ENCODE measurements at regions not wholly inside any gene's neighbourhood (a gene's known extent, or its start where the extent isn't known, plus 50 kb on each side); places are given as distances from the start of the nearest gene placed in this dataset.

GRCh38 chr15:98203872-98204660 is 243.6 kb downstream of the ARRDC4 start:
- DNase-seq, result no peak

- DNase-seq, result no peak
Measured at GRCh38 chr15:98207928-98208327, 247.4 kb downstream of the ARRDC4 start.

- no peak for DNase-seq
Measured at GRCh38 chr15:98213346-98213979, 253.0 kb downstream of the ARRDC4 start.

GRCh38 chr15:98216166-98216565 is 255.7 kb downstream of the ARRDC4 start:
- DNase-seq, result no peak

- DNase-seq, result no peak
Measured at GRCh38 chr15:98217356-98217755, 256.9 kb downstream of the ARRDC4 start.

- no peak for DNase-seq
Measured at GRCh38 chr15:98221144-98221543, 260.6 kb downstream of the ARRDC4 start.

- DNase-seq, result no peak
Measured at GRCh38 chr15:98221577-98221976, 261.1 kb downstream of the ARRDC4 start.

- no peak for DNase-seq
Measured at GRCh38 chr15:98226149-98226548, 265.6 kb downstream of the ARRDC4 start.

GRCh38 chr15:98226578-98226977 is 266.1 kb downstream of the ARRDC4 start:
- DNase-seq, result no peak

GRCh38 chr15:98228846-98229245 is 268.3 kb downstream of the ARRDC4 start:
- no peak for DNase-seq

- DNase-seq, result no peak
Measured at GRCh38 chr15:98230975-98231374, 270.5 kb downstream of the ARRDC4 start.

GRCh38 chr15:98231696-98232440 is 271.4 kb downstream of the ARRDC4 start:
- no peak for DNase-seq

- no peak for DNase-seq
Measured at GRCh38 chr15:98232761-98233160, 272.3 kb downstream of the ARRDC4 start.

GRCh38 chr15:98233873-98234272 is 273.4 kb downstream of the ARRDC4 start:
- DNase-seq, result no peak

- no peak for DNase-seq
Measured at GRCh38 chr15:98240303-98240702, 279.8 kb downstream of the ARRDC4 start.

GRCh38 chr15:98241032-98241554 is 280.6 kb downstream of the ARRDC4 start:
- no peak for DNase-seq

- DNase-seq, result no peak
Measured at GRCh38 chr15:98257290-98257689, 296.8 kb downstream of the ARRDC4 start.

GRCh38 chr15:98263787-98264186 is 303.3 kb downstream of the ARRDC4 start:
- DNase-seq, result no peak

- no peak for DNase-seq
Measured at GRCh38 chr15:98266295-98266694, 305.8 kb downstream of the ARRDC4 start.

GRCh38 chr15:98268163-98268562 is 307.7 kb downstream of the ARRDC4 start:
- DNase-seq, result no peak

- DNase-seq, result no peak
Measured at GRCh38 chr15:98272625-98273024, 312.1 kb downstream of the ARRDC4 start.

GRCh38 chr15:98276018-98276417 is 315.5 kb downstream of the ARRDC4 start:
- DNase-seq, result no peak

GRCh38 chr15:98277602-98278001 is 317.1 kb downstream of the ARRDC4 start:
- DNase-seq, result no peak

Data from hematopoietic multipotent progenitor cell treated with erythropoietin and hydrocortisone succinate and interleukin-3 and kit ligand, for 6 days (in vitro differentiated cells).